NCI-H2029 treated with DMSO at 0.1 percent for 48 hours (cell line): ENCODE measurements at regions not wholly inside any gene's neighbourhood (a gene's known extent, or its start where the extent isn't known, plus 50 kb on each side); places are given as distances from the start of the nearest gene placed in this dataset.

ENCODE experiments used
- DNase-seq: peaks from one replicate; lab custom pipeline; 2025; lab: John Stamatoyannopoulos, UW

- no peak for DNase-seq
Observed at GRCh38 chr2:239488125-239488524, 87.3 kb upstream of the HDAC4 start.

- DNase-seq: no peak
Observed at GRCh38 chr2:239487272-239487671, 86.5 kb upstream of the HDAC4 start.

GRCh38 chr2:239485622-239486021 is 84.8 kb upstream of the HDAC4 start:
- no peak for DNase-seq

- no peak for DNase-seq
Observed at GRCh38 chr2:239484571-239485355, 83.9 kb upstream of the HDAC4 start.

GRCh38 chr2:239482778-239483712 is 82.2 kb upstream of the HDAC4 start:
- DNase-seq: no peak

- DNase-seq: no peak
Observed at GRCh38 chr2:239479471-239479870, 78.7 kb upstream of the HDAC4 start.

GRCh38 chr2:239477591-239477990 is 76.8 kb upstream of the HDAC4 start:
- DNase-seq: no peak

- DNase-seq: no peak
Observed at GRCh38 chr2:239476757-239477585, 76.2 kb upstream of the HDAC4 start.

- no peak for DNase-seq
Observed at GRCh38 chr2:239476029-239476756, 75.4 kb upstream of the HDAC4 start.

GRCh38 chr2:239475161-239476028 is 74.6 kb upstream of the HDAC4 start:
- no peak for DNase-seq

GRCh38 chr2:239473211-239473805 is 72.5 kb upstream of the HDAC4 start:
- no peak for DNase-seq

GRCh38 chr2:239472235-239472775 is 71.5 kb upstream of the HDAC4 start:
- no peak for DNase-seq

- DNase-seq: no peak
Observed at GRCh38 chr2:239471011-239471792, 70.4 kb upstream of the HDAC4 start.

- no peak for DNase-seq
Observed at GRCh38 chr2:239470151-239470900, 69.5 kb upstream of the HDAC4 start.

GRCh38 chr2:239469106-239469960 is 68.5 kb upstream of the HDAC4 start:
- no peak for DNase-seq

- DNase-seq: no peak
Observed at GRCh38 chr2:239468491-239469105, 67.8 kb upstream of the HDAC4 start.

GRCh38 chr2:239467956-239468490 is 67.2 kb upstream of the HDAC4 start:
- no peak for DNase-seq
